GM10266 (cell line): ENCODE measurements at regions not wholly inside any gene's neighbourhood (a gene's known extent, or its start where the extent isn't known, plus 50 kb on each side); places are given as distances from the start of the nearest gene placed in this dataset.

ENCODE experiments used
- DNase-seq: peaks from one replicate; pipeline ENCODE4 v3.0.0; 2012; ENCODE audit errors: extremely low spot score
- TF ChIP-seq, protein P1 (sequence below): IDR thresholded peaks from 2 replicates; pipeline ENCODE4 v1.5.1; 2012; ENCODE audit warnings: mild to moderate bottlenecking, low read depth; ENCODE audit not compliant: control insufficient read depth, insufficient read depth; ENCODE audit errors: missing control alignments

- no peak for DNase-seq
- TF ChIP-seq, protein P1, sequence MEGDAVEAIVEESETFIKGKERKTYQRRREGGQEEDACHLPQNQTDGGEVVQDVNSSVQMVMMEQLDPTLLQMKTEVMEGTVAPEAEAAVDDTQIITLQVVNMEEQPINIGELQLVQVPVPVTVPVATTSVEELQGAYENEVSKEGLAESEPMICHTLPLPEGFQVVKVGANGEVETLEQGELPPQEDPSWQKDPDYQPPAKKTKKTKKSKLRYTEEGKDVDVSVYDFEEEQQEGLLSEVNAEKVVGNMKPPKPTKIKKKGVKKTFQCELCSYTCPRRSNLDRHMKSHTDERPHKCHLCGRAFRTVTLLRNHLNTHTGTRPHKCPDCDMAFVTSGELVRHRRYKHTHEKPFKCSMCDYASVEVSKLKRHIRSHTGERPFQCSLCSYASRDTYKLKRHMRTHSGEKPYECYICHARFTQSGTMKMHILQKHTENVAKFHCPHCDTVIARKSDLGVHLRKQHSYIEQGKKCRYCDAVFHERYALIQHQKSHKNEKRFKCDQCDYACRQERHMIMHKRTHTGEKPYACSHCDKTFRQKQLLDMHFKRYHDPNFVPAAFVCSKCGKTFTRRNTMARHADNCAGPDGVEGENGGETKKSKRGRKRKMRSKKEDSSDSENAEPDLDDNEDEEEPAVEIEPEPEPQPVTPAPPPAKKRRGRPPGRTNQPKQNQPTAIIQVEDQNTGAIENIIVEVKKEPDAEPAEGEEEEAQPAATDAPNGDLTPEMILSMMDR: no peak
These were observed 296.3 kb downstream of the DYSF start for GRCh38 chr2:71749671-71750101.

- TF ChIP-seq, protein P1: no peak
- no peak for DNase-seq
These were observed 294.9 kb downstream of the DYSF start for GRCh38 chr2:71748227-71748626.

- DNase-seq: no peak
- TF ChIP-seq, protein P1: no peak
These were observed 294.2 kb downstream of the DYSF start for GRCh38 chr2:71747559-71747958.

DNA sequence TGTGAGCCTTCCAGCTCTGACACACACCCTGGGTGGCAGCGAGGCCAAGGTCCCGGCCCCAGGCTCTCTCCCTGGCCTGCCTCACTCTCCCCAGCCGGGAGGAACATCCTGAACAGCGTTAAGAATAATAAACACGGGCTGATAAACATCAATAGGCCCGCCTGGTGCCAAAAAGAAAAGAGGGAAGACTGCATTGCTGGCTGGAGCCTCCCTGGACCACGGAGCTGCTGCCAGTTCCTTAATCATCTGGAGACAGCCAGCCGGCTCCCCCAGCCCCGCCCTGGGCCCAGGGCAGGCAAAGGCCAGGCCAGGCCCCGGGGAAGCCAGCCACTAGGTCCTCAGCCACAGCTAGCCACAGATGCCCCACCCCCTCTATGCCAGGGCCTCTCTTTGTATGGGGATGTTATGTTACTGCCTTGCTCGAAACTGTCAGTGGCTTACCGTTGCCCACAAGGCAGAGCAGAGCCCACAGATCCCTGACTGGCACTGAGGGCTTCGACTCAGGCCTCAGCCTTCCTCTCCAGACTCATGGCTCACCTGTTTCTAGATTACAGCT lies 293.7 kb downstream of the DYSF start:
- TF ChIP-seq, protein P1: no peak
- no peak for DNase-seq

GRCh38 chr2:71744781-71745180 lies 291.4 kb downstream of the DYSF start:
- TF ChIP-seq, protein P1: no peak
- DNase-seq: no peak

DNA sequence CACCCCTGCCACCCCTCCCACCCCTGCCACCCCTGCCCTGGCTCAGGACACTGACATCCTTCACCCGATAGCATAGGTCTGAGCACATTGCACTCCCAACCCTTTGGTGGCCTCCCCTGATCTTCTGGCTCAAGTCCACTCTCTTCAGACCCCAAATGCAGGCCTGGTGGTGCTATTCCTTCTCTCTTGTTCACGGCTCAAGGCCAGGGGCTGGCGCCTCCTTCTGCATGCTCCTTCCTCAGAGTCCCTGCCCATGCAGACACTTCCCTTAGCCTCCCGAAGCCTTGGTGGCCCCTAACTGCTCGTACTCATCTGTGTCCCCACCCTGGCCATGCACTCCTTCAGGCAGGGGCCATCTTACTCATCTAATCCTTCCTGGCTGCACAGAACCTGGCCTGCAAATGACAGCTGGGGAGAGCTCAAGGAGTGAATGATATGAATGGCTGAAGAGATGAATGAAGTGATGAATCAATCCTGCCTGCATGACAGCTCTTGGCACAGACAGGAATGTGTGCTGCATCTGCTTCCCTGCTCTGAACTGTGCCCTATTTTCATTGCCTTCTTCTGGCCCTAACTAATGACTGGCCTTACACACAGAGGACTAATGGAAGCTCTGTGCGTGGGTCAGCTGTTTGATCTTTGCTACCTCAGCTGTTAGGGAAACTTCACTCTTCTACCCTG lies 290.8 kb downstream of the DYSF start:
- TF ChIP-seq, protein P1: no peak
- no peak for DNase-seq

- TF ChIP-seq, protein P1: no peak
- no peak for DNase-seq
These were observed 289.7 kb downstream of the DYSF start for GRCh38 chr2:71742953-71743601.
